ENCODE measurements at regions not wholly inside any gene's neighbourhood (a gene's known extent, or its start where the extent isn't known, plus 50 kb on each side); places are given as distances from the start of the nearest gene placed in this dataset.

DNA sequence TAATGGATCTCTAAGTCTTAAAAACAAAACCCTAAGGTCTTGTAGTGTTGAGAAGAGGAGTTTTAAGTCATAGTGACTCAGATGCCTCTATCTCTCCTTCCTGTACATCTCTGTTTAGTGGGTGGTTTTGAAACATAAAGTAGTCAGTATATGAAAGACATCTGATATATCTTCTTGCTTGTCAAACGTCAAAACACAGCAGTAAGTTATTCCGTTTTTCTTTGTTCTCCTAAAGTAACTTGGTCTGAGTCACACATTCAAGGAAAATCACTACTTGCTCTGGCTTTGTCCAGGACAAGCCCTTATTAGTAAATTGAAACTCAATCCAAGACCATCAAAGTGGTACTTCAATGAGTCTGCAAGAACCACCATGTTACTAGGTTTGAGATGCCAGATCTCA, 1172.5 kb downstream of the BCL11B start:
- H3K9me3 ChIP-seq (ENCODE audit: control insufficient read depth, low read length), result no peaks in the 10 kb centered on the region
- H3K36me3 ChIP-seq (ENCODE audit: control insufficient read depth, insufficient read depth, low read length), result no peaks in the 10 kb centered on the region
- TF ChIP-seq, protein P1, sequence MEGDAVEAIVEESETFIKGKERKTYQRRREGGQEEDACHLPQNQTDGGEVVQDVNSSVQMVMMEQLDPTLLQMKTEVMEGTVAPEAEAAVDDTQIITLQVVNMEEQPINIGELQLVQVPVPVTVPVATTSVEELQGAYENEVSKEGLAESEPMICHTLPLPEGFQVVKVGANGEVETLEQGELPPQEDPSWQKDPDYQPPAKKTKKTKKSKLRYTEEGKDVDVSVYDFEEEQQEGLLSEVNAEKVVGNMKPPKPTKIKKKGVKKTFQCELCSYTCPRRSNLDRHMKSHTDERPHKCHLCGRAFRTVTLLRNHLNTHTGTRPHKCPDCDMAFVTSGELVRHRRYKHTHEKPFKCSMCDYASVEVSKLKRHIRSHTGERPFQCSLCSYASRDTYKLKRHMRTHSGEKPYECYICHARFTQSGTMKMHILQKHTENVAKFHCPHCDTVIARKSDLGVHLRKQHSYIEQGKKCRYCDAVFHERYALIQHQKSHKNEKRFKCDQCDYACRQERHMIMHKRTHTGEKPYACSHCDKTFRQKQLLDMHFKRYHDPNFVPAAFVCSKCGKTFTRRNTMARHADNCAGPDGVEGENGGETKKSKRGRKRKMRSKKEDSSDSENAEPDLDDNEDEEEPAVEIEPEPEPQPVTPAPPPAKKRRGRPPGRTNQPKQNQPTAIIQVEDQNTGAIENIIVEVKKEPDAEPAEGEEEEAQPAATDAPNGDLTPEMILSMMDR (IDR thresholded peaks at IDR 0.05), result no peak
- H2AFZ ChIP-seq, result no peak overlapping the region
- no peak overlapping the region for H3K4me2 ChIP-seq (ENCODE audit: low read length)
- H3K27me3 ChIP-seq (ENCODE audit: control insufficient read depth, insufficient read depth, low read length), result no peaks in the 10 kb centered on the region
- H3K4me1 ChIP-seq, result no peaks in the 10 kb centered on the region
- H3K79me2 ChIP-seq, result no peaks in the 10 kb centered on the region
- H3K4me3 ChIP-seq (ENCODE audit: low read depth, low read length), result no peak overlapping the region
- H3K27ac ChIP-seq, result no peak overlapping the region
- no peak overlapping the region for H3K9ac ChIP-seq

DNA sequence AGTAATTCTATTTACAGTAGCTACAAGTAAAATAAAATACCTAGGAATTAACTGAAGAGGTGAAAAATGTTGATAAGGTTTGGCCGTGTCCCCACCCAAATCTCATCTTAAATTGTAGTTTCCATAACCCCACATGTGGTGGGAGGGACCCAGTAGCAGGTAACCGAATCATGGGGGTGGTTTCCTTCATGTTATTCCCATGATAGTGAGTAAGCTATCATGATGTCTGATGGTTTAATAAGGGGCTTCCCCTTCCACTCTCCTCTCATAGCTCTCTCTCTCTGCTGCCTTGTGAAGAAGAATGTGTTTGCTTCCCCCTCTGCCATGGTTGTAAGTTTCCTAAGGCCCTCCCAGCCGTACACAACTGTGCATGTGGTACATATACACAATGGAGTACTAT, 1170.7 kb downstream of the BCL11B start:
- H3K4me1 ChIP-seq, result no peaks in the 10 kb centered on the region
- H3K9ac ChIP-seq, result no peak overlapping the region
- H3K4me3 ChIP-seq (ENCODE audit: low read depth, low read length), result no peak overlapping the region
- no peak overlapping the region for H2AFZ ChIP-seq
- no peaks in the 10 kb centered on the region for H3K36me3 ChIP-seq (ENCODE audit: control insufficient read depth, insufficient read depth, low read length)
- H3K79me2 ChIP-seq, result no peaks in the 10 kb centered on the region
- TF ChIP-seq, protein P1 (IDR thresholded peaks at IDR 0.05), result no peak
- H3K4me2 ChIP-seq (ENCODE audit: low read length), result no peak overlapping the region
- H3K9me3 ChIP-seq (ENCODE audit: control insufficient read depth, low read length), result no peaks in the 10 kb centered on the region
- no peak overlapping the region for H3K27ac ChIP-seq
- no peaks in the 10 kb centered on the region for H3K27me3 ChIP-seq (ENCODE audit: control insufficient read depth, insufficient read depth, low read length)

DNA sequence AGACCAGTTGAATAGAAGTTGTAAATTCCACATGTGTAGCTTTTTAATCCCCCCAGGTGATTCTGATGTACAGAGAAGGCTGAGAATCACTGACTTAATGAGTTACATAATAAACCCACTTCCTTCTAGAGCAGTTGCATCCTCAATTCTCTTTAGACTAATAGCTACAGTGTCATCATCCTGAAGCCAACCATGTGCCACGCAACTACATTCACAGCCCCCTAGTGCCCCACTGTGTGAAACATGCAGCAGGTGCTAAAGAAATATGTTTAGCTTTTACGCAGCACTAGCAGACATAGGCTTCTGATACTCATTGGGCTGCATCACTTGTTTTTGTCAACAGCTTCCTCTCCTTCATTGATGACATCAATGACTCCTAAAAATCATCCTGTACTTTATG, 1168.3 kb downstream of the BCL11B start:
- Histone ChIP-seq H3K27me3 (ENCODE audit: control insufficient read depth, insufficient read depth, low read length) (no peaks in the 10 kb centered on the region), H2AFZ (no peak overlapping the region), H3K36me3 (ENCODE audit: control insufficient read depth, insufficient read depth, low read length) (no peaks in the 10 kb centered on the region), H3K4me3 (ENCODE audit: low read depth, low read length) (no peak overlapping the region), H3K4me1 (no peaks in the 10 kb centered on the region), H3K9ac (no peak overlapping the region), H3K79me2 (no peaks in the 10 kb centered on the region), H3K4me2 (ENCODE audit: low read length) (no peak overlapping the region), H3K9me3 (ENCODE audit: control insufficient read depth, low read length) (no peaks in the 10 kb centered on the region), H3K27ac (no peak overlapping the region)
- TF ChIP-seq, protein P1 (IDR thresholded peaks at IDR 0.05), result no peak

DNA sequence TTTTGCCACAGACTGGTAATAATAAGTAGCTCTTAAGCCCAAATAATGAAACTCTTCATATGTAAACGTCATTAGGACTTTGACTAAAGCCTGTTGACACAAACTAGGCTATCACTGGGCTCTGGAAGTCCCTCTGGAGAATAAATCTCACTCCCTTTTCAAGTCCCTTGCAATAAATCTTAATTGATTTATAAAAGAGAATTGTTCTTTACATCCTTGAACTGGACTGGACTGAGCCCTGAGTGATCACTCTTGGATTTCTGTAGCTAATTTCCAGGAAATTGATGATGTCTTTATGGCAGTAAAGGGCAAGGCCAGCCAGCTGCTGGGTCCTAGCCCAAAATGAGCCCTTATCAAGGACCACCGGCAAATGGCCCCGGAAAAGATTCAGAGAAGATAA, 1162.7 kb downstream of the BCL11B start:
- H3K4me2 ChIP-seq (ENCODE audit: low read length), result no peak overlapping the region
- no peak overlapping the region for H3K4me3 ChIP-seq (ENCODE audit: low read depth, low read length)
- no peaks in the 10 kb centered on the region for H3K9me3 ChIP-seq (ENCODE audit: control insufficient read depth, low read length)
- H2AFZ ChIP-seq, result no peak overlapping the region
- no peaks in the 10 kb centered on the region for H3K36me3 ChIP-seq (ENCODE audit: control insufficient read depth, insufficient read depth, low read length)
- TF ChIP-seq, protein P1 (IDR thresholded peaks at IDR 0.05), result no peak
- H3K27ac ChIP-seq, result no peak overlapping the region
- H3K27me3 ChIP-seq (ENCODE audit: control insufficient read depth, insufficient read depth, low read length), result no peaks in the 10 kb centered on the region
- no peaks in the 10 kb centered on the region for H3K4me1 ChIP-seq
- no peaks in the 10 kb centered on the region for H3K79me2 ChIP-seq
- no peak overlapping the region for H3K9ac ChIP-seq

DNA sequence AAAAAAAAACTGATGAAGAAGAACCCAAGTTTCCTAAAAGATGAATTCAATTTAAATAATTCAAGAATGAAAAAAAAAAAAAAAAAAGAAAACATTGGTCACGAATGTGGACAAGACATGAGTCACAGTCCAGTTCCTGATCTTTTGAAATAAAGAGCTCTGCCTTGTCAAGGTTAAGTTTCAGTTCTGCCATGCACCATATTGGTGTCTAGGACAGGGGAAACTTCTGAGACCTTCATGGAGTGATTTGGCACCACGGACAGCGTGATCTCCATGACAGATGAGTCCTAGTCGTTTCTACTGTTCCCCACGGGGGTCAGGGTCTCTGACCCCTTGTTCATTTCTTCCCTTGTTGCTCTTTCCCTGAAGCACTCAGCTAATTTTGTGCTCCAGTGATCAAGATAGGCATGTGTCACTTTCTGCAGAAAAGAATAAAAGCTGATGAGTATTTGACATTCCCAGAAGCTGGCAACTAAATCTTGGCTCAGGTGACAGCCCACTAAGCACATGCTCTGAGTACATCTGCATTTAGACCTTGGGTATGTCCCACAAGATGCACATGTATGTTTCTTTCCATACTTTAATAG, 1159.7 kb downstream of the BCL11B start:
- TF ChIP-seq, protein P1 (IDR thresholded peaks at IDR 0.05), result no peak
- Histone ChIP-seq H3K4me1 (no peaks in the 10 kb centered on the region), H3K27me3 (ENCODE audit: control insufficient read depth, insufficient read depth, low read length) (no peaks in the 10 kb centered on the region), H3K27ac (no peak overlapping the region), H3K9me3 (ENCODE audit: control insufficient read depth, low read length) (no peaks in the 10 kb centered on the region), H3K4me2 (ENCODE audit: low read length) (no peak overlapping the region), H3K4me3 (ENCODE audit: low read depth, low read length) (no peak overlapping the region), H3K9ac (no peak overlapping the region), H3K79me2 (no peaks in the 10 kb centered on the region), H3K36me3 (ENCODE audit: control insufficient read depth, insufficient read depth, low read length) (no peaks in the 10 kb centered on the region), H2AFZ (no peak overlapping the region)
